Gastroesophageal sphincter (tissue), 4 donors: ENCODE measurements at regions not wholly inside any gene's neighbourhood (a gene's known extent, or its start where the extent isn't known, plus 50 kb on each side); places are given as distances from the start of the nearest gene placed in this dataset.
A peak's percentile ranks its signal among the peaks of the same experiment; 100 is the strongest.

Source experiments
- ATAC-seq: fragments of 150-250 bp; one replicate; pipeline ENCODE4 v1.9.1; 2016; ENCODE audit warnings: mild to moderate bottlenecking, moderate library complexity
- H3K27ac ChIP-seq, 4 donors: fragments of 200-600 bp; sonication (generic) in 3 of 4; 1 replicate in 3 of 4; 2 replicates in 1 of 4; pipeline ENCODE4 v1.5.1; 2016 to 2019
- H3K27me3 ChIP-seq: fragments of 200-600 bp; sonication (generic); one replicate; pipeline ENCODE4 v1.5.1; 2019
- H3K36me3 ChIP-seq, 2 donors: fragments of 200-600 bp; sonication (generic); one replicate each; pipeline ENCODE4 v1.5.1; 2019; ENCODE audit warnings: control low read depth in 1 of 2
- H3K4me1 ChIP-seq, 3 donors: fragments of 200-600 bp; sonication (generic); 1 replicate in 2 of 3; 2 replicates in 1 of 3; pipeline ENCODE4 v1.5.1; 2016 to 2019; ENCODE audit warnings: control low read depth in 2 of 3
- H3K4me3 ChIP-seq, 2 donors: fragments of 200-600 bp; sonication (generic); one replicate each; pipeline ENCODE4 v1.5.1; 2019; ENCODE audit warnings: mild to moderate bottlenecking in 1 of 2, moderate library complexity in 1 of 2
- H3K9me3 ChIP-seq, 3 donors: fragments of 200-600 bp; sonication (generic); one replicate each; pipeline ENCODE4 v1.5.1; 2017 to 2019; ENCODE audit warnings: control low read depth in 2 of 3
- EP300 ChIP-seq: sonication (generic); formaldehyde crosslinking; IDR thresholded peaks from one replicate; pipeline ENCODE4 v1.6.1; 2017; ENCODE audit warnings: antibody characterized with exemption, mild to moderate bottlenecking
- POLR2A ChIP-seq, 2 donors: fragments of 450-650 bp; IDR thresholded peaks; one replicate each; pipeline ENCODE4 v1.6.1; 2017; ENCODE audit warnings: antibody characterized with exemption in 2 of 2, mild to moderate bottlenecking in 2 of 2, moderate library complexity in 1 of 2
- POLR2AphosphoS5 ChIP-seq: sonication (generic); formaldehyde crosslinking; IDR thresholded peaks from one replicate; pipeline ENCODE4 v1.6.1; 2017; ENCODE audit warnings: antibody characterized with exemption
- WGBS, 2 donors: methylation state at CpG; one replicate each; pipeline ENCODE4 v1.1.5; 2018; ENCODE audit warnings: low coverage in 1 of 2; 5-methylcytosine and 5-hydroxymethylcytosine counted together
- TF ChIP-seq, protein P1 (sequence below), 4 experiments: fragments of 200-600 bp in 2 of 4; fragments of 450-650 bp in 2 of 4; sonication (generic) in 1 of 4; IDR thresholded peaks; one replicate each; pipeline ENCODE4 v1.5.1; 2017 to 2019; ENCODE audit warnings: antibody characterized with exemption in 4 of 4, mild to moderate bottlenecking in 2 of 4, moderate library complexity in 2 of 4

DNA sequence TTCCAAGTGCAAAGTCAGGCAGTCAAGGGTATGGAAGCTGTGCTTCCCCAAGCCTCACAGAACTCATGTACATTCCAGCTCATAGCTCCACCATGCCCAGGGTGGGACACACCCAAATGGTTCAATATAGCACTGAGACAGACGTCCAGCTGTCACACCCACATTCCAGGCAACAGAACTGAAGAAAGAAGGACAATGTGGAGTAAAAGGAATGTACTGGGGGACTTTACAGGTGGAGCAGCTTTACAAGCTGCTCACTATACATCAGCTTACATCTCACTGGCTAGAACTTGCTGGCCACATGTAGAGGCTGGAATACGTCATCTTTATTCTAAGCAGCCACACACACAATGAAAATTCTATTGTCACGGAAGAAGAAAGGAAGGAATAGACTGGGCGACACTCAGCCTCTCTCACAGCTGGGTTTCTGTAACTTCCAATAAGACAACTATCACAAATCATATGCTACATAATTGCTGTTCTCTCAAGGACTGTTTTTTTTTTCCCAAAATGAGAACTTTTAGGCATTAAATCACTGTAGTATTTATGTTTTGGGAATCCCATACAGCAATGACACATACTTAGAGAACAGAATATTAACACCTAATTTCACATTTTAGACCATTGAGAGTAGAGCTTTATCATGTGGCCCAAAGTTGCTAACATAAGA, 86.1 kb downstream of the KLF12 start:
- 25 to 74% methylated on average over 2 to 4 of the region's 4 CpGs for WGBS, 2 donors
- Histone ChIP-seq H3K27me3 (no peaks in the 10 kb centered on the region), H3K4me1 (peaks cover 0 to 23% (median 0%) of the 10 kb centered on the region in 3 donors), H3K9me3 (no peaks in the 10 kb centered on the region), H3K36me3 (no peaks in the 10 kb centered on the region), H3K27ac (no peak overlapping the region), H3K4me3 (no peak overlapping the region)
- no peak for ATAC-seq
- TF ChIP-seq POLR2A (IDR thresholded peaks at IDR 0.05) (no peak), POLR2AphosphoS5 (no peak), EP300 (no peak)
- TF ChIP-seq, protein P1, sequence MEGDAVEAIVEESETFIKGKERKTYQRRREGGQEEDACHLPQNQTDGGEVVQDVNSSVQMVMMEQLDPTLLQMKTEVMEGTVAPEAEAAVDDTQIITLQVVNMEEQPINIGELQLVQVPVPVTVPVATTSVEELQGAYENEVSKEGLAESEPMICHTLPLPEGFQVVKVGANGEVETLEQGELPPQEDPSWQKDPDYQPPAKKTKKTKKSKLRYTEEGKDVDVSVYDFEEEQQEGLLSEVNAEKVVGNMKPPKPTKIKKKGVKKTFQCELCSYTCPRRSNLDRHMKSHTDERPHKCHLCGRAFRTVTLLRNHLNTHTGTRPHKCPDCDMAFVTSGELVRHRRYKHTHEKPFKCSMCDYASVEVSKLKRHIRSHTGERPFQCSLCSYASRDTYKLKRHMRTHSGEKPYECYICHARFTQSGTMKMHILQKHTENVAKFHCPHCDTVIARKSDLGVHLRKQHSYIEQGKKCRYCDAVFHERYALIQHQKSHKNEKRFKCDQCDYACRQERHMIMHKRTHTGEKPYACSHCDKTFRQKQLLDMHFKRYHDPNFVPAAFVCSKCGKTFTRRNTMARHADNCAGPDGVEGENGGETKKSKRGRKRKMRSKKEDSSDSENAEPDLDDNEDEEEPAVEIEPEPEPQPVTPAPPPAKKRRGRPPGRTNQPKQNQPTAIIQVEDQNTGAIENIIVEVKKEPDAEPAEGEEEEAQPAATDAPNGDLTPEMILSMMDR (IDR thresholded peaks at IDR 0.05) = no peak

DNA sequence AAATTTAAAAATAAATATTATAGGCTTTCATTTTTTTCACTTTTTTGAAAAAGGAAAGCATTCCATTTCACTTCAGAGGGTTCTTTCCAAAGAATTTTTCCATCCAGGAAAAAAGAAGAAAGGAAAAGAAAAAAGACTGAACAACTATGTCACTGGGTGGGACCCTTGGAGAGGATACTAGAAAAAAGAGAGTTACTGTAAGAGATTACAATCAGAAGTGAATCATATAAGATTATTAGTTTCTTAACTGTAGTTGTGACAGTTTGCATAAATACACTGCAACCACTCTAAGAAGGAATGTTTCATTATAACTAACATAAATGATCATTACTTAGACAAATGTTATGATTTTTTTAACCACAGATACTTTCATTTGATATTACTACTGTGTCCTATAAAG, 87.8 kb downstream of the KLF12 start:
- Histone ChIP-seq H3K4me1 (peaks cover 0 to 23% (median 0%) of the 10 kb centered on the region in 3 donors), H3K27ac (no peak overlapping the region), H3K9me3 (no peaks in the 10 kb centered on the region), H3K4me3 (no peak overlapping the region), H3K27me3 (no peaks in the 10 kb centered on the region), H3K36me3 (no peaks in the 10 kb centered on the region)
- no peak for ATAC-seq
- TF ChIP-seq POLR2AphosphoS5 = no peak
- no peak for TF ChIP-seq EP300

DNA sequence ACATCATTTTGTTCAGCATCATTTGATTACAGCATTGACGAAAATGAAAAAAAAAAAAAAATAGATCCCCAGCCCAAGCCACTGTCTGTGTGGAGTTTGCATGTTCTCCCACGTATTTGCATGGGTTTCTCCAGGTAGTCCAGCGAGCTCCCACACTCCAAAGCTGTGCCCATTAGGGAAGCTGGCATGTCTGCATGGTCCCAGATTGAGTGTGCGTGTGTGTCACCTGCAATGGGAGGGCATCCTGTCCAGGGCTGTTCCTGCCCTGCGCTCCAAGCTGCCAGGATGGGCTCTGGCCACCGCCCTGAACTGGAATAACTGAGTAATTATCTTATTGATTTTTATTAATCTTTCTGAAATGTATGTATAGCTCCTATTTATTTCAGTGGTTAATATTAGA, 88.6 kb downstream of the KLF12 start:
- 96 to 97% methylated on average over 5 to 6 of the region's 6 CpGs for WGBS, 2 donors
- no peaks in the 10 kb centered on the region for H3K9me3 ChIP-seq
- TF ChIP-seq POLR2AphosphoS5 (no peak), POLR2A (IDR thresholded peaks at IDR 0.05) (no peak), EP300 (no peak)
- TF ChIP-seq, protein P1 (IDR thresholded peaks at IDR 0.05) = no peak

DNA sequence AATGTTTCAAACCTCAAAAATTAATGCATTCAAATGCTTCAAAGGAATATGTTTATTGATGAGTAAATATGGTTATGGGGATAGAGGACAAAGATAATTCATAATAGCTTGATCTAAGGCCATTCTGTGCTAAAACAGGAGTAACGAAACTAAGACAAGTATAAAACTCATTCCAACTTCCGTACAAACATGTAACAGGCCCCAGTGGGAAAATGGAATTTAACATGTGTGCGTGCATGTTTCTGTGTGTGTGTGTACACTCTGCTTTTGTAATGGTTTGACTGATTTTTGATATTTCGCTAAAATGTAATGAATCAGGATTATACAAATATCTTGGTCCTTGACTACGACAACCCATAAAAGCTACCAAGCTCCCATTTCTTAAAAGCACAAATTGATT, 91.0 kb downstream of the KLF12 start:
- no peak for TF ChIP-seq EP300
- no peak for TF ChIP-seq POLR2AphosphoS5
- TF ChIP-seq POLR2A (IDR thresholded peaks at IDR 0.05) = no peak
- TF ChIP-seq, protein P1 (IDR thresholded peaks at IDR 0.05) = no peak
- Histone ChIP-seq H3K9me3 (no peaks in the 10 kb centered on the region), H3K27me3 (no peaks in the 10 kb centered on the region), H3K27ac (no peak overlapping the region), H3K4me3 (no peak overlapping the region), H3K4me1 (peaks cover 0 to 30% (median 0%) of the 10 kb centered on the region in 3 donors), H3K36me3 (no peaks in the 10 kb centered on the region)
- 65 to 75% methylated on average over 5 of the region's 5 CpGs for WGBS, 2 donors
- ATAC-seq = no peak

More for the DNA sequence above, 88.6 kb downstream of the KLF12 start:
- Histone ChIP-seq H3K4me3 (no peak overlapping the region), H3K27me3 (no peaks in the 10 kb centered on the region), H3K4me1 (peaks cover 0 to 30% (median 0%) of the 10 kb centered on the region in 3 donors), H3K36me3 (no peaks in the 10 kb centered on the region), H3K27ac (no peak overlapping the region)
- ATAC-seq = no peak

DNA sequence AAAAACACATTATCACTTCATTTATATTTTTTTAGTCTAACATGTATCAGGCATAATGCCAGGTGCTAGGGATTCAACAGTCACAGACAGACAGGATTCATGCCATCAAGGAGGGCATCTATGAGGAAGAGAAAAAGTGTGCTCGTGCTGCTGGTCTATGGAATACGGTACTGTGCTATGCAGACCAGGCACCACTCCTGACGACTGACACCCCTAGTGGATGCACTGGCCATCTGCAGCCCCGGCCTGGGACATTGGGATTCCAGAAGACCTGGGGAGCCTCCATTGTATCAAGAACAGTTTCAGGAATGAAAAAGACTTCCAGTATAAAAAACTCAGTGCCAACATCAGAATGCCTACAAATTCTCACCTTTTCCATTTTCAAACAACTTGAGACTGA, 94.0 kb downstream of the KLF12 start:
- 59 to 62% methylated on average over 3 of the region's 4 CpGs for WGBS, 2 donors
- no peak overlapping the region for H3K27ac ChIP-seq
- no peak overlapping the region for H3K4me3 ChIP-seq
- H3K36me3 ChIP-seq = no peaks in the 10 kb centered on the region
- no peaks in the 10 kb centered on the region for H3K9me3 ChIP-seq
- no peak for ATAC-seq
- H3K4me1 ChIP-seq = peaks cover 0 to 16% (median 0%) of the 10 kb centered on the region in 3 donors
- no peaks in the 10 kb centered on the region for H3K27me3 ChIP-seq
- no peak for TF ChIP-seq EP300
- TF ChIP-seq, protein P1 (IDR thresholded peaks at IDR 0.05) = peak; percentile 23 to 57 (median 26)
